Bronchial epithelial cell (primary cell): ENCODE measurements at regions not wholly inside any gene's neighbourhood (a gene's known extent, or its start where the extent isn't known, plus 50 kb on each side); places are given as distances from the start of the nearest gene placed in this dataset.
A peak's percentile ranks its signal among the peaks of the same experiment; 100 is the strongest.
"Not testable (repeated sequence)": the region's sequence is repeated elsewhere in the genome, so short reads cannot be mapped to it uniquely, and the experiment has no call there.

Experiments
- DNase-seq: peaks from one replicate; pipeline ENCODE4 v3.0.0-alpha.2; 2010; ENCODE audit warnings: low read depth
- FAIRE-seq: peaks from 2 replicates; lab custom pipeline; 2011; peaks lifted over from hg19 to GRCh38; lab: Jason Lieb, UNC
- H3K27me3 ChIP-seq: 2 replicates; pipeline ENCODE4 v1.5.1; 2011; ENCODE audit warnings: low read length; ENCODE audit not compliant: control insufficient read depth, insufficient read depth
- H3K36me3 ChIP-seq: 2 replicates; pipeline ENCODE4 v1.5.1; 2011; ENCODE audit warnings: low read length; ENCODE audit not compliant: control insufficient read depth, insufficient read depth
- H3K4me3 ChIP-seq: 2 replicates; pipeline ENCODE4 v1.5.1; 2011; ENCODE audit warnings: mild to moderate bottlenecking, low read depth, low read length, control low read depth
- TF ChIP-seq, protein P1 (sequence below): IDR thresholded peaks from 2 replicates; pipeline ENCODE4 v1.5.1; 2011; ENCODE audit warnings: mild to moderate bottlenecking, moderate library complexity, low read length, control low read depth, inconsistent platforms; ENCODE audit not compliant: insufficient read depth, severe bottlenecking

- FAIRE-seq = no peak
- no peak overlapping the region for H3K4me3 ChIP-seq
- TF ChIP-seq, protein P1, sequence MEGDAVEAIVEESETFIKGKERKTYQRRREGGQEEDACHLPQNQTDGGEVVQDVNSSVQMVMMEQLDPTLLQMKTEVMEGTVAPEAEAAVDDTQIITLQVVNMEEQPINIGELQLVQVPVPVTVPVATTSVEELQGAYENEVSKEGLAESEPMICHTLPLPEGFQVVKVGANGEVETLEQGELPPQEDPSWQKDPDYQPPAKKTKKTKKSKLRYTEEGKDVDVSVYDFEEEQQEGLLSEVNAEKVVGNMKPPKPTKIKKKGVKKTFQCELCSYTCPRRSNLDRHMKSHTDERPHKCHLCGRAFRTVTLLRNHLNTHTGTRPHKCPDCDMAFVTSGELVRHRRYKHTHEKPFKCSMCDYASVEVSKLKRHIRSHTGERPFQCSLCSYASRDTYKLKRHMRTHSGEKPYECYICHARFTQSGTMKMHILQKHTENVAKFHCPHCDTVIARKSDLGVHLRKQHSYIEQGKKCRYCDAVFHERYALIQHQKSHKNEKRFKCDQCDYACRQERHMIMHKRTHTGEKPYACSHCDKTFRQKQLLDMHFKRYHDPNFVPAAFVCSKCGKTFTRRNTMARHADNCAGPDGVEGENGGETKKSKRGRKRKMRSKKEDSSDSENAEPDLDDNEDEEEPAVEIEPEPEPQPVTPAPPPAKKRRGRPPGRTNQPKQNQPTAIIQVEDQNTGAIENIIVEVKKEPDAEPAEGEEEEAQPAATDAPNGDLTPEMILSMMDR = no peak
- no peak for DNase-seq
- H3K27me3 ChIP-seq = no peaks in the 10 kb centered on the region
- no peaks in the 10 kb centered on the region for H3K36me3 ChIP-seq
Measured at GRCh38 chr13:30831515-30831914, 74.6 kb upstream of the MEDAG start.

- TF ChIP-seq, protein P1 = no peak
- no peak overlapping the region for H3K4me3 ChIP-seq
- DNase-seq = no peak
- H3K27me3 ChIP-seq = no peaks in the 10 kb centered on the region
- no peak for FAIRE-seq
- no peaks in the 10 kb centered on the region for H3K36me3 ChIP-seq
Measured at GRCh38 chr13:30832377-30832776, 73.7 kb upstream of the MEDAG start.

DNA sequence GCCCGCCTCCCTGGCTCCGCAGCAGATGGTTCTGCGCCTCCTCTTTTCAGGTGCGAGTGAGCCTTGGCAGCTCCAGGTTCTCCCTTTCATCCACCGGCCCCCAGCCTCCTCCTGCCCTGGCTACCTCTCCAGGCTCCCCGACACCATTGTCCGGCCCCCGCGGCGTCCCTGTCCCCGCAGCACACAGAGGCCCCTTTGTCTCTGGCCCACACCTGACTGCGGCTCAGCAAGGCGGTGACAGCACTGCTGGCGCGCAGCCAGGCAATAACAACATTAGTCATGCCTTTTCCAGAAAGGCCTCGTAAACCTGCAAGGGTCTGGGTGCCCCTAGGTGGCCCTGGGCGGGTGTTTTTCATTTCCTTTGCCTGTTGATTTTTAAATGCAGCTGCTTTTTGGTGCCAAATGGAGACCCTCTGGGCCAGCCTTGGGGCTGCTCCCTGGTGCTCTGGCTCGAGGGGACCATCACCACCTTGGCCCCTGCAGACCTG lies 73.2 kb upstream of the MEDAG start:
- TF ChIP-seq, protein P1 = no peak
- Histone ChIP-seq H3K27me3 (no peaks in the 10 kb centered on the region), H3K36me3 (no peaks in the 10 kb centered on the region), H3K4me3 (no peak overlapping the region)
- FAIRE-seq (no peak), DNase-seq (peak; percentile 83)

GRCh38 chr13:30835442-30835841 lies 70.6 kb upstream of the MEDAG start:
- no peak for FAIRE-seq

GRCh38 chr13:30837227-30838159 lies 68.6 kb upstream of the MEDAG start:
- TF ChIP-seq, protein P1 = no peak
- FAIRE-seq (no peak), DNase-seq (no peak)
- Histone ChIP-seq H3K27me3 (no peaks in the 10 kb centered on the region), H3K36me3 (no peaks in the 10 kb centered on the region), H3K4me3 (no peak overlapping the region)

More at GRCh38 chr13:30835442-30835841, 70.6 kb upstream of the MEDAG start:
- Histone ChIP-seq H3K36me3 (no peaks in the 10 kb centered on the region), H3K27me3 (no peaks in the 10 kb centered on the region), H3K4me3 (no peak overlapping the region)
- no peak for DNase-seq
- TF ChIP-seq, protein P1 = no peak

DNA sequence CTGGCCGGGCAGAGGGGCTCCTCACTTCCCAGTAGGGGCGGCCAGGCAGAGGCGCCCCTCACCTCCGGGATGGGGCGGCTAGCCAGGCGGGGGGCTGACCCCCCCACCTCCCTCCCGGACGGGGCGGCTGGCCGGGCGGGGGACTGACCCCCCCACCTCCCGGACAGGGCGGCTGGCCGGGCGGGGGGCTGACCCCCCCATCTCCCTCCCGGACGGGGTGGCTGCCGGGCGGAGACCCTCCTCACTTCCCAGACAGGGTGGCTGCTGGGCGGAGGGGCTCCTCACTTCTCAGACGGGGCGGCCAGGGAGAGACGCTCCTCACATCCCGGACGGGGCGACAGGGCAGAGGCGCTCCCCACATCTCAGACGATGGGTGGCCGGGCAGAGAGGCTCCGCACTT lies 66.4 kb upstream of the MEDAG start:
- not testable (repeated sequence) for H3K4me3 ChIP-seq, H3K27me3 ChIP-seq, DNase-seq, FAIRE-seq, H3K36me3 ChIP-seq
